A549 (cell line): ENCODE measurements at regions not wholly inside any gene's neighbourhood (a gene's known extent, or its start where the extent isn't known, plus 50 kb on each side); places are given as distances from the start of the nearest gene placed in this dataset.

Experiments
- CEBPB ChIP-seq, 2 experiments: fragments of >200 bp in 1 of 2; sonication (Bioruptor Twin) in 1 of 2; formaldehyde crosslinking in 1 of 2; IDR thresholded peaks; 2 replicates each; pipeline ENCODE4 v1.6.1; 2012 to 2016
- CTCF ChIP-seq: fragments of >200 bp; sonication (Bioruptor Twin); formaldehyde crosslinking; IDR thresholded peaks from 3 replicates; pipeline ENCODE4 v1.5.1; 2016
- HMGXB4 ChIP-seq: fragments of 250-450 bp; sonication (Bioruptor Pico); IDR thresholded peaks from 2 replicates; pipeline ENCODE4 v1.5.0; 2021; ENCODE audit warnings: mild to moderate bottlenecking, moderate library complexity, borderline replicate concordance
- HOXA7 ChIP-seq: fragments of 250-450 bp; sonication (Bioruptor Pico); IDR thresholded peaks from 2 replicates; pipeline ENCODE4 v1.5.0; 2020; ENCODE audit warnings: mild to moderate bottlenecking, moderate library complexity
- MAFK ChIP-seq: fragments of 450-650 bp; IDR thresholded peaks from 2 replicates; pipeline ENCODE4 v1.6.1; 2014; ENCODE audit not compliant: partially characterized antibody
- NFE2L2 ChIP-seq: fragments of 150-350 bp; conservative IDR thresholded peaks from 2 replicates; pipeline ENCODE4 v1.6.1; 2014; ENCODE audit warnings: low read length
- PBX3 ChIP-seq: IDR thresholded peaks from 2 replicates; pipeline ENCODE4 v1.6.1; 2012
- POLR2A ChIP-seq: IDR thresholded peaks from 2 replicates; pipeline ENCODE4 v1.6.1; 2012; ENCODE audit warnings: mild to moderate bottlenecking, low read length
- RAD21 ChIP-seq, 2 experiments: fragments of >200 bp in 1 of 2; sonication (Bioruptor Twin) in 1 of 2; formaldehyde crosslinking in 1 of 2; IDR thresholded peaks in 1 of 2; conservative IDR thresholded peaks in 1 of 2; 2 replicates in 1 of 2; 3 replicates in 1 of 2; pipeline ENCODE4 v1.6.1; 2012 to 2018; ENCODE audit warnings: inconsistent platforms in 1 of 2
- ZC3H11A ChIP-seq: fragments of 450-650 bp; IDR thresholded peaks from 2 replicates; pipeline ENCODE4 v1.6.1; 2014; ENCODE audit warnings: antibody characterized with exemption, mild to moderate bottlenecking

GRCh38 chr5:166961913-166962312 lies 1329.5 kb upstream of the WWC1 start:
- no peak for TF ChIP-seq CTCF
- no peak for TF ChIP-seq PBX3
- no peak for TF ChIP-seq HMGXB4 (CRISPR knock-in tag)
- no peak for TF ChIP-seq HOXA7 (CRISPR knock-in tag)
- TF ChIP-seq CEBPB (IDR thresholded peaks at IDR 0.05), result no peak
- no peak for TF ChIP-seq ZC3H11A
- no peak for TF ChIP-seq NFE2L2
- TF ChIP-seq MAFK, result no peak
- TF ChIP-seq RAD21 (conservative IDR thresholded peaks at IDR 0.05 in 1 of 2, IDR thresholded peaks at IDR 0.05 in 1 of 2), result no peak
- TF ChIP-seq POLR2A, result no peak
